ENCODE measurements at regions not wholly inside any gene's neighbourhood (a gene's known extent, or its start where the extent isn't known, plus 50 kb on each side); places are given as distances from the start of the nearest gene placed in this dataset.
"Not testable (repeated sequence)": the region's sequence is repeated elsewhere in the genome, so short reads cannot be mapped to it uniquely, and the experiment has no call there.

- DNase-seq (ENCODE audit: low read depth), result no peak
These were observed 116.1 kb downstream of the RIN2 start for GRCh38 chr20:19874040-19874727.

DNA sequence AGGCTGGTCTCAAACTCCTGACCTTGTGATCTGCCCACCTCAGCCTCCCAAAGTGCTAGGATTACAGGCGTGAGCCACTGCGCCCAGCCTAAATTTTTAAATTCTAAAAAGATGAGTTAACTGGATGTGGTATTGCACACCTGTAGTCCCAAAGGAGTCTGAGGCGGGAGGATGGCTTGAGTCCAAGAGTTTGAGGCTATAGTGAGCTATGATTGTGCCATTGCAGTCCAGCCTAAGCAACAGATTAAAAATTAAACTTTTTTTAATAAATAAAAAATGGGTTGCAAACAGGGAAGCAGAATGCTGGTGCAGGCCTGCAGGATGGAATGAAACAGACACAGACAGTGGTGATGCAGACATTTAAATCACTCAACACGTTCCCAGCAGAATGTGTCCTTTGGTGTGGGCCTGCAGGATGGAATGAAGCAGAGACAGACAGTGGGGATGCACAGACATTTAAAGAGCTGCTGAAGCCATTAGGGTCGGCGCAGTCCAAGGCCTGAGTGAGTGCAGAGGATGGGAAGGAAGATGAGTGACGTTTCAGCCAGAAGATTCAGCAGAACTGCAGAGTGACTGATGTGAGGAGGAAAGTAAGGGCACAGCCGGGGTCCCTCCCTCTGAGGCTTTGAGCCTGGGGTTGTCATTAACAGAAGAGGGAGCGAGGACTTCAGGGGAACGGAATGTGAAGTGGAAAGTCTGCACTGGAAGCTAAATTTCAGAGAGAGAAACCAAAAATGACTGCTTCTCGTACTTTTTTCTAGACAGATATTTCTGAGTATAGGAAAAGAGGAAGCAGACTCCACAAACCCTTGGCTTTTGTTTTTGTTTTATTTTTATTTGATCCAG is 117.5 kb downstream of the RIN2 start:
- peak; percentile 44 for DNase-seq (ENCODE audit: low read depth)

- DNase-seq (ENCODE audit: low read depth), result no peak
These were observed 118.9 kb downstream of the RIN2 start for GRCh38 chr20:19876828-19877460.

GRCh38 chr20:19879874-19880255 is 121.8 kb downstream of the RIN2 start:
- DNase-seq (ENCODE audit: low read depth), result not testable (repeated sequence)

- DNase-seq (ENCODE audit: low read depth), result peak; percentile 86
These were observed 122.4 kb downstream of the RIN2 start for GRCh38 chr20:19880256-19881079.

DNA sequence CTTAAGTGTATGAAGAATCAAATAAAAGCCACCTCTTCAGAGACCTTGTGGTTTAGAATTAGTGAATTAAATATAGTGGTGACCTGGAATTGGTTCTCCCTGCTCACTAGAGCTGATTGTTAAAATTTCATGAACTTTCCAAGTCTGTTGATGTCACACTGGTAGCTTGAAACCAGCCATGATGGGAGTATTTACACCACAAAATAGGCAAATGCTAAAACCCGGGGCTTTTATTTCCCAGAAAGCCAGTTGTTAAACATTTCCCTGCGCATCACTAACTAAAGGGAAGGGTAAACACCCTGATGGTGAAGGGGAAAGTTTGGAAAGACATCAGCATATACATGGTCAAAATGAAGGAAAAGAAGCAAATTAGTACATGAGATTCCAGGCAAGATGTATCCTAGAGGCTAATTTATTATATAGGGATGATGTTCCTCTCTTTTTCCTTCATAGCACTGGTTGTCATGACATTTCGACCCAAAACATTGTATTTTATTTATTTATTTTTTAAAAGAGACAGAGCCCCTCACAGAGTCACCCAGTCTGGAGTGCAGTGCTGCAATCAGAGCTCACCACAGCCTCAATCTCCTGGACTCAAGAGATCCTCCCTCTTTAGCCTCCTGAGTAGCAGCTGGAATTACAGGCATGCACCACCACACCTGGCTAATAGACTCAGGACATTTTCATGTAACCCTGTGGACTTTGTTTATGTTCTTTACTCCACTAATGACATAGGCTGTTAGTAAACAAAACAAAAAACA is 123.2 kb downstream of the RIN2 start:
- DNase-seq (ENCODE audit: low read depth), result no peak

DNA sequence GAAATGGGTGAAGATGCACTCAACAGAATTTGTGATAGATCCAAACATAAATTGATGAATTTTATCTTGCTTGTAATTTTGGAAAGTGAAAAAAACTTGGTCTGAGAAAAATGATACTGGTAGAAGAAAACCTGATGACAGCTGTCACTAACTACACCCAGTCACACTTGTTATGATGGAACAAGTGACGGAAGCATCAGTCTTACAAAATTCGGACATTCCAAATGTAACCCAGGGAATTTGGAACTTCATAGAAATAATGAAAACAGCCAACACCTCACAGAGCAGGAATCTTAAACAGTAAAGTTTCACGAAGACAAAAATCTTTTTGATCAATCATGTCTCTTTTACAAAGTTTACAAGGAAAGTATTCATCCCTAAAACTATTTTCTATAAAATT is 123.9 kb downstream of the RIN2 start:
- DNase-seq (ENCODE audit: low read depth), result no peak

GRCh38 chr20:19882446-19882845 is 124.4 kb downstream of the RIN2 start:
- no peak for DNase-seq (ENCODE audit: low read depth)

- no peak for DNase-seq (ENCODE audit: low read depth)
These were observed 125.4 kb downstream of the RIN2 start for GRCh38 chr20:19883501-19883900.

DNA sequence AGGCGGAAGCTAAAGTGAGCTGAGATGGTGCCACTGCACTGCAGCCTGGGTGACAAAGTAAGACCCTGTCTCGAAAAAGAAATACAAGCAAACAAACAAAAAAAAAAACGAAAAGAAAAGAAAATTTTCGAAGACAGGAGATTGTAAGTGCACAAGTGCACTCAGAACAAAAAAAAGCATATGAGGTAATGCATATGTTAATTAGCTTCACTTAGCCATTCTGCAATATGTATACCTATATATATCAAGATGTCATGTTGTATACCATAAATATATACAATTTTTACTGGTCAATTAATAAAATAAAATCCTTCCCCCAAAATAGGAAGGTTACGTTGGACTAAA is 127.5 kb downstream of the RIN2 start:
- no peak for DNase-seq (ENCODE audit: low read depth)

- peak; percentile 86 for DNase-seq (ENCODE audit: low read depth)
These were observed 128.0 kb downstream of the RIN2 start for GRCh38 chr20:19885939-19886660.

DNA sequence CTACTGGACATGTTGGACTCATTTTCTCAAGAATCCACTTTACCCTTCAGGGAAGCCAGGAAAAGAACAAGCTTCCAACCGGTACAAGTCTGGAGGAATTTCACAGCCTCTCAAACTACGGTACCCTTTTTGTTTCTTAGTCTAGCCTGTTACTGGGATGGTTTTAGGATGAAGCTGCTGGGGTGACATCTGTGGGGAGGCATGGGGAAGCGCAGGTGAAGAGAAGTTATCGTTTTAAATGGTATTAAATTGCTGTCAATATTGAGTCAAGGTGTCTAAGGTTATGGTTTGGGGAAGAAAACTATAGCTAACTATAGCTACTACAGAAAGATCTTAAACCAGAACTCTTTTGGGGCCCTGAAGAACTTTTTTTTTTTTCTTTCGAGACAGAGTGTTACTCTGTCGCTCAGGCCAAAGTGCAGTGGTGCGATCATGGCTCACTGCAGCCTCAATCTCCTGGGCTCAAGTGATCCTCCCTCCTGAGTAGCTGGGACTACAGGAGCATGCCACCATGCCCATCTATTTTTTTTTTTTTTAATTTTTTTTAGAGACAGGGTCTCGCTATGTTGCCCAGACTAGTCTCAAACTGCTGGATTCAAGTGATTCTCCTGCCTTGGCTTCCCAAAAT is 128.7 kb downstream of the RIN2 start:
- no peak for DNase-seq (ENCODE audit: low read depth)

DNA sequence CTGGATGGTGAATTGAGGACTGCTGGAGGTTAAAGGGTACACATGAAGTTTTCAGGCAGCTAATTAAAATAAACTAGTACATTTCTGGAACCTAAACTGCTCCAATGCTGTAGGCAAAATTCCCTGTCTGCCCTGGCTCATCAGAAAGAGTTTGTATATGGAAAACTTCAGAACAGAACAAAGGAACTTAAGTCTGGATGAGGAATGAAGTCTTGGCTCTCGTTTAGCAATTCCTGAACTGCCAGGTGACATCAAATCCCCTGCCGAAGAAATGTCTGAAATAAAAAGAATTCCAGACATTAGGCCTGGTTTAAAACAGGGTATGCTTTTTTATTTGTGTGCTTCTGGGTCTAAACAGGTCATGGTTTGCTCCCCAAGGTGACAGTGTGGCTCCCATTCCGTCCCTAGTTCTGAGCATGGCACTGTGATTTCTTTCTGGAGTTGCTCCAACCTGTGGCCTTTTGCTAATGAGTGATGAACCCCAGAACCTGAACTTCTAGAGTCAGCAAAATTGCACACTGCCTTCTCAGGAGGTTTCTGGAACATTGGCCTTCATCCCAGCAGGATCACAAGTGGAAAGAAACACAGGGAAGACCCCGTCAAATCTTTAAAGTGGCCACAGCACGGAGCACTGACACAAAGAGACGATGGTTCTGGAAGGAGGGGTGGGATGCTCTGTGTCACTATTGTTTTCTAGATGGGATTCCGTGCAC is 129.4 kb upstream of the NAA20 start:
- no peak for DNase-seq (ENCODE audit: low read depth)

GRCh38 chr20:19888269-19888671 is 128.9 kb upstream of the NAA20 start:
- DNase-seq (ENCODE audit: low read depth), result no peak

- DNase-seq (ENCODE audit: low read depth), result peak; percentile 83
These were observed 127.9 kb upstream of the NAA20 start for GRCh38 chr20:19889011-19889953.

- no peak for DNase-seq (ENCODE audit: low read depth)
These were observed 126.6 kb upstream of the NAA20 start for GRCh38 chr20:19890445-19891051.

GRCh38 chr20:19893356-19893755 is 123.8 kb upstream of the NAA20 start:
- DNase-seq (ENCODE audit: low read depth), result peak; percentile 46

GRCh38 chr20:19895761-19896160 is 121.4 kb upstream of the NAA20 start:
- no peak for DNase-seq (ENCODE audit: low read depth)
